Activated naive CD4-positive, alpha-beta T cell treated with anti-CD3 and anti-CD28 coated beads, Interleukin-2, amount 50 U/mL, for 24 hours (primary cell): ENCODE measurements at regions not wholly inside any gene's neighbourhood (a gene's known extent, or its start where the extent isn't known, plus 50 kb on each side); places are given as distances from the start of the nearest gene placed in this dataset.
"Not testable (repeated sequence)": the region's sequence is repeated elsewhere in the genome, so short reads cannot be mapped to it uniquely, and the experiment has no call there.

Experiments used
- H3K27ac Mint-ChIP-seq: one replicate; pipeline ENCODE4 v1.8.0; 2021; ENCODE audit warnings: mild to moderate bottlenecking, mixed read lengths
- H3K27me3 Mint-ChIP-seq: one replicate; pipeline ENCODE4 v1.8.0; 2021; ENCODE audit warnings: mixed read lengths
- H3K36me3 Mint-ChIP-seq: one replicate; pipeline ENCODE4 v1.8.0; 2021; ENCODE audit warnings: mixed read lengths
- H3K4me1 Mint-ChIP-seq: one replicate; pipeline ENCODE4 v1.8.0; 2021; ENCODE audit warnings: mixed read lengths
- H3K4me3 Mint-ChIP-seq: one replicate; pipeline ENCODE4 v1.8.0; 2021; ENCODE audit warnings: mild to moderate bottlenecking, mixed read lengths
- H3K9me3 Mint-ChIP-seq: one replicate; pipeline ENCODE4 v1.8.0; 2021; ENCODE audit warnings: mixed read lengths

- H3K9me3 Mint-ChIP-seq: no peaks in the 10 kb centered on the region
- H3K27ac Mint-ChIP-seq: no peak overlapping the region
- H3K36me3 Mint-ChIP-seq: no peaks in the 10 kb centered on the region
- no peak overlapping the region for H3K4me3 Mint-ChIP-seq
- H3K27me3 Mint-ChIP-seq: peaks cover 7% of the 10 kb centered on the region
- no peaks in the 10 kb centered on the region for H3K4me1 Mint-ChIP-seq
Observed at GRCh38 chr7:39810710-39811109, 139.3 kb upstream of the CDK13 start.

DNA sequence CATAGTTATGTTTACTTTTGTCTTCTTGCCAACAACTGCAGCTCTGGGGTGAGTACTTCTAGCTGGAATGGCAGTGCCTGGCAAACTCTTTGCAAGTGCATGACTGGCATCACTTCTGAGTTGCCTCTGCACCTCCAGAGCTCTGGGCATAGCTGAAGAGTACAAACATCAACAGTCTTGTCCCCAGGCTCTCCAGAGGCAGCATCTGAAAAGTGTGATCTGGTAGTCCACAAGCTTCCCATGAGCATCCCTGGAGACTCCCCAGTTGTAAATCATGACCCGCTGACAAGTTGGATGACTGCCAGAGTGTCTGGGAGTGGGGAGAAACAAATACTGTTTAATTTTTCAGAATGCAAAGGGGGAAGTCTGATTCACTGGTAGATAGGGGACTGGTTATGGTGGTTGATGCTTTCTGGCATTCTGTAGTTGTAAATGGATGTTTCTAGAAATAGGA is 138.9 kb upstream of the CDK13 start:
- Mint-ChIP-seq H3K4me3 (no peak overlapping the region), H3K9me3 (no peaks in the 10 kb centered on the region), H3K4me1 (no peaks in the 10 kb centered on the region), H3K27me3 (peaks cover 11% of the 10 kb centered on the region), H3K36me3 (no peaks in the 10 kb centered on the region), H3K27ac (no peak overlapping the region)

GRCh38 chr7:39816462-39817060 is 133.5 kb upstream of the CDK13 start:
- Mint-ChIP-seq H3K36me3 (no peaks in the 10 kb centered on the region), H3K9me3 (no peaks in the 10 kb centered on the region), H3K4me3 (no peak overlapping the region), H3K27ac (no peak overlapping the region), H3K4me1 (no peaks in the 10 kb centered on the region), H3K27me3 (peaks cover 19% of the 10 kb centered on the region)

GRCh38 chr7:39819514-39819913 is 130.5 kb upstream of the CDK13 start:
- peaks cover 23% of the 10 kb centered on the region for H3K27me3 Mint-ChIP-seq
- H3K36me3 Mint-ChIP-seq: no peaks in the 10 kb centered on the region
- H3K9me3 Mint-ChIP-seq: no peaks in the 10 kb centered on the region
- H3K27ac Mint-ChIP-seq: no peak overlapping the region
- H3K4me1 Mint-ChIP-seq: no peaks in the 10 kb centered on the region
- no peak overlapping the region for H3K4me3 Mint-ChIP-seq

DNA sequence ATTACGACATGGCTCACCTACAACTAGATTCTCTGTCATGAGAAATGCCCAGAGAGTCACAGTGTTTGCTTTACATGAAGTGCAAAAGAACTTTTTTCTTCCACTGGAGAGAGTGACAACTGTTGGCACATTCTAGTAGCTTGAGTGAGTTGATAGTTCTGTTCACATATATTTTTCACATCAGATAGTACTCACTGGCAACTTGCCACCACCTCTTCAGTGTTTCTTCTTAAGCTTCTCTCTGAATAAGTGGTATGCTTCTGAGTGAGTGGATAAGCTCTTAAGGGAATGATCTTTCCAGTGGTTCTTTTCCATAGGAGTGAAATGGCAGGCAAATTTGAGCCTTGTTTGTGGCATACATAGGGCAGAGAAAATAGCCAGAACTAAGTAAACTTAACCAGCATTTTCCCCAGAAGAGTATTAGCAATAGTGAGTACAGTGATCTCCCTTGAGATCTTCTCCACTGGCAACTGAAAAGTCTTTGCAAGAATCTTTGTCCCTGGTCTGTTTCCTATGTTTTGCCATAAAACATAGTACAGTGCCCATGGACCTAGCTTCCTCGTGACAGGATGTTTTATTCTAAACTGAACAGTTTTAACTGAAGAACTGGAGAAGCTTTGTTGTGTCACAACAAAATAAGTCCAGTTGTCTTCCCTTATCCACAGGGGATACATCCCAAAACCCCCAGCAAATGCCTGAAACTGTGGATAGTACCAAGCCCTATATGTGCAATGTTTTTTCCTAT is 125.4 kb upstream of the CDK13 start:
- Mint-ChIP-seq H3K36me3 (no peaks in the 10 kb centered on the region), H3K4me3 (no peak overlapping the region), H3K27me3 (peaks cover 30% of the 10 kb centered on the region), H3K4me1 (no peaks in the 10 kb centered on the region), H3K9me3 (no peaks in the 10 kb centered on the region), H3K27ac (no peak overlapping the region)

- Mint-ChIP-seq H3K36me3 (no peaks in the 10 kb centered on the region), H3K9me3 (no peaks in the 10 kb centered on the region), H3K27me3 (peaks cover 33% of the 10 kb centered on the region), H3K27ac (no peak overlapping the region), H3K4me1 (no peaks in the 10 kb centered on the region), H3K4me3 (no peak overlapping the region)
Observed at GRCh38 chr7:39825401-39825980, 124.6 kb upstream of the CDK13 start.

GRCh38 chr7:39826166-39826565 is 123.9 kb upstream of the CDK13 start:
- Mint-ChIP-seq H3K4me3 (no peak overlapping the region), H3K4me1 (no peaks in the 10 kb centered on the region), H3K27ac (no peak overlapping the region), H3K27me3 (peaks cover 32% of the 10 kb centered on the region), H3K9me3 (no peaks in the 10 kb centered on the region), H3K36me3 (no peaks in the 10 kb centered on the region)

DNA sequence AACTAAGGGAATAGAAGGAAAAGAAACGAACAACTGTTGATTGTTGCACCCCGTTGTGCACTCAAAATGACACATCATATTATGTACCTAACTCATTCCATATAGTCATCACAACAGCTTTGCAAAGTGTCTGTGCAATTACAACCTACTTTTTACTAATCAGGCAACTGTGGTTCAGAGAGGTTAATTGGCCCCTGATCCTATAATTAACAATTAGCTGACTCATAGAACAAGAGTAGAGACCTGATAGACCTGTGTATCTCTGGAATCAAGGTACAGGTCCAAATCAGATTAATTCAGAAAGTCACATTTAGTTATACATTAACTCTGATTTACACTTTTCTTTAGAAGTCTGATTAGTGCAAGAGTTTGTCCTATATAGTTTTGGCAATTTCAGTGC is 122.5 kb upstream of the CDK13 start:
- no peaks in the 10 kb centered on the region for H3K9me3 Mint-ChIP-seq
- H3K27me3 Mint-ChIP-seq: peaks cover 34% of the 10 kb centered on the region
- no peak overlapping the region for H3K4me3 Mint-ChIP-seq
- no peak overlapping the region for H3K27ac Mint-ChIP-seq
- no peaks in the 10 kb centered on the region for H3K4me1 Mint-ChIP-seq
- H3K36me3 Mint-ChIP-seq: no peaks in the 10 kb centered on the region

DNA sequence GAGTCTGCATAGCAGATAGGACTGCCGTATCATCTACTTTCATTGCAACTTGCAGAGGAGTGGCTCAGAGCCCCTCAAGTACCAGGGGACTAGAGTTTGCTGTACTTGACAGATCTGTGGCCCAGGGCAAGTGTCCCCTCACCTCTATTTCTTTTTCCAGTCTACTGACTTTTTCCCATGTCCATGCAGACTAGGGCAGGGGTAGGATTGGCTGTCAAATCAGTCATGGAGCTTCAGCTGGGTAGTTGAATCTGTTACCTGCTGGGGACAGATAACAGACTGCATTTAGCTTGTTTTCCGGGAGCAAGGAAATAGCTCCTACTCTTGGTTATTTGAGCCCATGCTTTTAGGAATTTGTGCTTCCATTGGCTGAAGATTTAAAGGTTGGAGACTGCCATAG is 121.0 kb upstream of the CDK13 start:
- Mint-ChIP-seq H3K36me3 (no peaks in the 10 kb centered on the region), H3K27ac (no peak overlapping the region), H3K9me3 (no peaks in the 10 kb centered on the region), H3K27me3 (peaks cover 37% of the 10 kb centered on the region), H3K4me1 (no peaks in the 10 kb centered on the region), H3K4me3 (no peak overlapping the region)

- H3K9me3 Mint-ChIP-seq: no peaks in the 10 kb centered on the region
- H3K27me3 Mint-ChIP-seq: peaks cover 52% of the 10 kb centered on the region
- H3K4me3 Mint-ChIP-seq: peak overlapping the region; percentile 37
- no peak overlapping the region for H3K27ac Mint-ChIP-seq
- no peaks in the 10 kb centered on the region for H3K4me1 Mint-ChIP-seq
- H3K36me3 Mint-ChIP-seq: no peaks in the 10 kb centered on the region
Observed at GRCh38 chr7:39832519-39833085, 117.5 kb upstream of the CDK13 start.

DNA sequence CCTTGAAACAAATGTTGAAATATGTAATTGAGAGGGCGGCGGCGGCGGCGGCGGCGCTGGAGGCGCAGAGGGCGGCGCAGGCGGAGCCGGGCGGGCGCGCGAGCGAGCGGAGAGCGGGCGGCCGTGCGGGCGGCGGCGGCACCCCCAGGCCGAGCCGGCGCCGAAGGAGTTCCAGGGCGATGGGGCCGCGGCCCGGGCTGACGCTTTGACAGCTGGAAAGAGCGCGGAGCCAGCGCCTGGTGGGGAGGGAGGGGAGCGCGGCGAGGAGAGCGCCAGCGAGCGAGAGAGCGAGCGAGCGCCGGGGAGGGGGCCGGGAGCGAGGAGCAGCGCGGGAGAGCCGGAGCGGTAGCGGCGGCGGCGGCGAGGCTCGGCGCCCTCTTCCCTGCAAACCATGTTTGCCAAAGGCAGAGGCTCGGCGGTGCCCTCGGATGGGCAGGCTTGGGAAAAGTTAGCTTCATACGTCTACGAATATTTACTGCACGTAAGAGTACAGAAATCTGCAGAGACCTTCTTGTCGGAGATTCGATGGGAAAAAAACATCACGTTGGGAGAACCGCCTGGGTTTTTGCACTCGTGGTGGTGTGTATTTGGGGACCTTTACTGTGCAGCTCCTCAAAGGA is 116.8 kb upstream of the CDK13 start:
- H3K36me3 Mint-ChIP-seq, H3K27ac Mint-ChIP-seq, H3K9me3 Mint-ChIP-seq, H3K4me1 Mint-ChIP-seq: not testable (repeated sequence)
- peak overlapping the region; percentile 64 for H3K4me3 Mint-ChIP-seq
- peaks cover 47% of the 10 kb centered on the region for H3K27me3 Mint-ChIP-seq

DNA sequence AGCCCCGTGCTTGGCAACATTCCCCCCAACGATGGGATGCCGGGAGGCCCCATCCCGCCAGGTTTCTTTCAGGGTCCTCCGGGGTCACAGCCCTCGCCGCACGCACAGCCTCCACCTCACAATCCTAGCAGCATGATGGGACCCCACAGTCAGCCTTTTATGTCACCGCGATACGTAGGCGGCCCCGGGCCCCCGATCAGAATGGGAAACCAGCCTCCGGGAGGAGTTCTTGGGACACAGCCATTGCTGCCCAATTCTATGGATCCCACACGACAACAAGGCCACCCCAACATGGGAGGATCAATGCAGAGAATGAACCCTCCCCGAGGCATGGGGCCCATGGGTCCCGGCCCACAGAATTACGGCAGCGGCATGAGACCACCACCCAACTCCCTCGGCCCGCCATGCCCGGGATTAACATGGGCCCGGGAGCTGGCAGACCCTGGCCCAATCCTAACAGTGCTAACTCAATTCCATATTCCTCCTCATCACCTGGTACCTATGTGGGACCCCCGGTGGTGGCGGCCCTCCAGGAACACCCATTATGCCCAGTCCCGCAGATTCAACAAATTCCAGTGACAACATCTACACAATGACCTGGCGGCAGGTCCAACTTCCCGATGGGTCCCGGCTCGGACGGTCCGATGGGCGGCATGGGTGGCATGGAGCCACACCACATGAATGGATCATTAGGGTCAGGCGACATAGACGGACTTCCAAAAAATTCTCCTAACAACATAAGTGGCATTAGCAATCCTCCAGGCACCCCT is 116.0 kb upstream of the CDK13 start:
- peak overlapping the region; percentile 66 for H3K4me3 Mint-ChIP-seq
- not testable (repeated sequence) for H3K4me1 Mint-ChIP-seq, H3K27ac Mint-ChIP-seq, H3K9me3 Mint-ChIP-seq, H3K36me3 Mint-ChIP-seq
- H3K27me3 Mint-ChIP-seq: peaks cover 44% of the 10 kb centered on the region

DNA sequence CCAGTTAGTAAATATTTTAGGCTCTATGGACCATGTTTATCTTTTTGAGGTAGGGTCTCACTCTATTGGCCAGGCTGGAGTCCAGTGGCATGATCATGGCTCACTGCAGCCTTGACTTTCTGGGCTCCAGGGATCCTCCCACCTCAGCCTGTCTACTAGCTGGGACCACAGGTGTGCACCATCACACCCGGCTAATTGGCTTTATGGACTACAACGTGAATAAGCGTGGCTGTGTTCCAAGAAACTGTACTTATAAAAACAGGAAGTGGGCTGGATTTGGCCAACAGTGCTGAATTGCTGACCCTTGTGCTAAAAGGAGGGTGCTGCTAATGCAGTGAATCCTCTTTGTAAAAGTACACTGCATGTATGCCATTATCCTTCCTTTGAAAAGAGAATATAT is 111.7 kb upstream of the CDK13 start:
- Mint-ChIP-seq H3K4me3 (no peak overlapping the region), H3K27ac (no peak overlapping the region), H3K4me1 (no peaks in the 10 kb centered on the region), H3K27me3 (peaks cover 34% of the 10 kb centered on the region), H3K9me3 (no peaks in the 10 kb centered on the region), H3K36me3 (no peaks in the 10 kb centered on the region)

DNA sequence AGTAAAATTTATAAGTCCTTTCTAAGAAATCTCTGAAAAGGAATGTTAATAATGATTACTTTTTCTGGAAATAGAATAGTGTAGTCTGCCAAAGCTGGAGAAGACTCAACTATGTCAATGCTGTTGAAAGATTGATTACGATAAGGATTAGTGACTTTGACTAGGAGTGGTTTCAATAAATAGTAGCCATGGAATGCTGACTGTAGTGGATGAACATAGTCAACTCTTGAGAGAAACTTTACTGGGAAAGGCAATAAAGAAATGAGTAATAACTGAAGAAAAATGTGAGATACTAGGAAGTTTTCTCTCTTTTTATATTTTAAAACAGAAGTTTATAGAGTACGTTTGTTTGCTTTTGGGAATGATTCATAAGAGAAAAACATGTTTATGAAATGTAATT is 105.0 kb upstream of the CDK13 start:
- Mint-ChIP-seq H3K9me3 (no peaks in the 10 kb centered on the region), H3K4me1 (no peaks in the 10 kb centered on the region), H3K27me3 (peaks cover 3% of the 10 kb centered on the region), H3K36me3 (no peaks in the 10 kb centered on the region), H3K27ac (no peak overlapping the region), H3K4me3 (no peak overlapping the region)

GRCh38 chr7:39847227-39847626 is 102.8 kb upstream of the CDK13 start:
- Mint-ChIP-seq H3K4me1 (no peaks in the 10 kb centered on the region), H3K4me3 (no peak overlapping the region), H3K27ac (no peak overlapping the region), H3K36me3 (no peaks in the 10 kb centered on the region), H3K9me3 (no peaks in the 10 kb centered on the region), H3K27me3 (peaks cover 7% of the 10 kb centered on the region)
